Stimulated activated CD4-positive, alpha-beta T cell treated with anti-CD3 and anti-CD28 coated beads, Interleukin-15, amount 100 ng/mL, for 48 hours (primary cell): ENCODE measurements at regions not wholly inside any gene's neighbourhood (a gene's known extent, or its start where the extent isn't known, plus 50 kb on each side); places are given as distances from the start of the nearest gene placed in this dataset.

Source experiments
- DNase-seq, 2 donors: peaks; one replicate each; pipeline ENCODE4 v3.0.0-alpha.2; 2020; ENCODE audit warnings: low read depth in 2 of 2

DNA sequence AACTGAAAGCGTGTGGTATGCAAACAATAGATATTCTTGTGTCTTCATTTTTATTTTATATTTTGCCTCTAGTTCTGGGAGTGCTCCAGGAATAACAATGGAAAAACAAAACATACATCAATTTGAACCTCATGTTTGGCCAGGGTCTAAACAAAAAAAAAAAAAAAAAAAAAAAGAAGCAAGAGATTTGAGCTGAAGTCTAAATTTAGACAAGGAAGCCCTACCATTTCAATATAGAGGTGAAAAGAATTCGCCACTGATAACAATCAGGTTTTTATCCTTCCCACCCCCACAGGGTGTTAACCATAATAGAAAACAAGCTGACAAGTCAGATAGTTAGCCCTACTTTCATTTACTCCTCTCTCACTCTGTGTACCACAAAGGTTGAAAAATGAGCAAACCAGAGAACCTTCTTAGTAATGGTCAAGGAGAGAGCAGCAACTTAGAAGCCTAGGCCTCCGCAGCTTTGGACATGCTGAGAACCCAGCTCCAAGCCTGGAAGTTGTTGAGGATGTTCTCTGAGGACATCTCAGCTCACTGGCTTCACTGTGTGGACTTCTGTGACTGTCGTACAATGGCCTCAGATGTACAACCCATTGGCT is 118.2 kb upstream of the HMHB1 start:
- no peak for DNase-seq

DNA sequence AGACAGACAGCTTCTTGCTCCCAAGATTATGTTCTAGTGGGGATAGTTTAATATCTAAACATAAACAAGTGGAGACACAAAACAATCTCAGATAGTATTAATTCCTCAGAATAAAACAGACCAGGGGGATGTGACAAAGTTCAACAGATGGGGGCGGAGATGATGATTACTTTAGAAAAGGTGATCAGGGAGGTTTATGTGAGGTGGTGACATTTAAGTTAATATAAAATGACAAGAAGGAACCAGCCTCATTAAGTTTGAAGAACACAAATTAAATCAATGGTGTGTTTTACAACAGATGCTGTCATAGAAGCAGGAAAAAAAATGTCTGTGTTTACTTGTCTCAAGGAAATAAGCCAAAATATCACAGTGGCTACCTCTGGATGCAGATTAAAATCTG is 119.6 kb upstream of the HMHB1 start:
- DNase-seq = no peak

DNA sequence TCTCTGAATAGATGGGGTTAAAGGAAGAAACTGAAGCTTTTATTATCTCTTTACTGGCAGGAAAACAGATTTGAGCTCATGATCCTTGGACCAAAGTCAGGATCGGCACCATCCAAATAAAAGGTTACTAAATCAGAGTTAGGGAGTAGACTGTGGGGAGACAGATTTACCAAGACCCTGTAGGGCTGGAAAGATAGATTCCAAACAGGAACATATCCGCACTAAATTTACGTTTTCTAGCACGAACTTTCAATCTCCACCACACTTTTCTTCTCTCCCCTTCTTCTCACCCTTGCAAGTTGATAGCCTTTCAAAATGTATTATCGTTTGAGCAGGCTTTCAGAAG is 120.0 kb upstream of the HMHB1 start:
- DNase-seq = no peak

DNA sequence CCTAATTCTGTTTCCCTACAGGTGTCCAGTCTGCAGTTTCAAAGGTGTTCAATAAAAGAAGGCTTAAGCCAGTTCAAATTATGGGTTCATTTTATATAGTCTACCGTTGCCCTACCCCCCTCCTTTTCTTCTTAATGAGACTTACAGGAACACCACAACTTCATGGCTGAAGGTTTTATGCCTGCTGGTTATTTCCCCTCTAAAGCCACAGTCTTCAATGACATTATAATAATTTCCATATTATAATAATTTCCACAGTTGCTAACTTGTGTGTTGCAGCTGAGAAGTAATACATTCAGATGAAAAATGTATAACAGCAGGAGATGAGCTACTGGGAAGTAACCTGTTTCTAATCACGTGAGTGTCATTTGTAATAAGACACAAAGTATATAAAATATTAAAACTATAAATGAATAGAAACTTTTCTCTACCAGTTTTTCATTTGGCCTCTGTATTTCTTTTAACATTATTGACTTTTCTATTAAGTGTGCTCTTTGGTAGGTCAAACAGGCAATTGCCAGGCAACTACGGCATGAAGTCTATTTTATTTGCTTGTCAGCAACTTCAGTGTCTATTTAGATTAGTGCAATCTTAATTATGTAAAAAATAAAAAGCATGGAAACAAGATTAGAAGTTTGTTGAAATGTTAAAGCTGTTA is 120.5 kb upstream of the HMHB1 start:
- no peak for DNase-seq

DNA sequence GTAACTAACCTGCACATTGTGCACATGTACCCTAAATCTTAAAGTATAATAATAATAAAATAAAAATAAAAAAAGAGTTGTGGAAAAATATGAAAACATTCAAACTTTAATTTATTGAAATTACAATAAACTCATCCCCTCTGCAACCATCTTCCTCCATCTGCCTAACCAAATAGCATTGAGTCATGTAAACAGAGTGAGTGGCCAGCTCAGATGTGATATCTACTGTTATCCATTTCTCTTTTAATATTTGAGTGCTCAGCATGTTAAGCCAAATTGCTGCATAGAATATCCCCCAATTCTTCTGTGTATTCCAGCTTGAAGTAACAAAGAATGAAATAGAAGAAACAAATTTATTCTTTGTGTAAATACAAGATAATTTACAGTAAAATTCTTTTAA is 124.4 kb upstream of the HMHB1 start:
- no peak for DNase-seq

DNA sequence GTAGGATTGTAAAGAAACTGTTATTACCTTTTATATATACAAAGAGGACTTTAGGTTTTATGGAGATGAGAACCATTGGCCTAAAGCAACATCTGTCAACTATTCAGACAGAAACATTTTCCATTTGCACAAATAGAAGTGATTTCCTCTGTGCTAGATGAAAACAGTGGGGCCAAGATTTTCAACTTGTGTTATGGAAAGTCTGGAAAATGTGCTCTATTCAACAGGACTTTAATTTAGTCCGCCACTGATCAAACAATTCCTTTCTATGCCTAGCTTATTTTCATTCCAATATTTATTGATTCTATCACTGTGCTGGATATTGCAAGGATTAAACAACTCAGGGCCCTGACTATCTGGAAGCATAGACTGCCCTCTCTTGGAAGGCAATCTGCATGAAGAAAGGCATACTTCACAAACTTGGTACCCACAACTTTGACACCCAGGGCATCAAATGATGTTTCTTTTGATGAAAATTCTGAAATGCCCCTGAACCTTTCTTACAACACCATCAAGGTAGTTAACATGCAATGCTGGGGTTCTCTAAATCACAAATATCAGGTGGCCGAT is 126.6 kb upstream of the HMHB1 start:
- DNase-seq = no peak

DNA sequence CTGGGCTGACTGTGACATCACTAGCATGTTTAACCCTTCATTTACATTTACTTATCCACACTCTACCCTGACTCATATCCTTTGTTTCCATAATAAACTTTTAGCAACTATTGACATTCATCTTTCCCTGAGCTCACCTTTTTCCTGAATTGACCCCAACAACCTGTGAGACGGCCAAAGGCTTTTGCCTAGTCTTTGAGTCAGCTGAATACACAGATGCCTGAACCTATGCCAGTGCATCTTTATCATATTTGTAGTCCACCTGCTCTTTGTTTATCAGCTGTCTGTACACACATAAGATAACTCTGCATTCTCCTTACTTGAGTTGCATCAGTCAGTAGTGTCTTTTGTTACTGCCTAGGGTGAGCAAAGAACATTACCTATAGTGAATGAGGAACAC is 128.5 kb upstream of the HMHB1 start:
- DNase-seq = no peak

DNA sequence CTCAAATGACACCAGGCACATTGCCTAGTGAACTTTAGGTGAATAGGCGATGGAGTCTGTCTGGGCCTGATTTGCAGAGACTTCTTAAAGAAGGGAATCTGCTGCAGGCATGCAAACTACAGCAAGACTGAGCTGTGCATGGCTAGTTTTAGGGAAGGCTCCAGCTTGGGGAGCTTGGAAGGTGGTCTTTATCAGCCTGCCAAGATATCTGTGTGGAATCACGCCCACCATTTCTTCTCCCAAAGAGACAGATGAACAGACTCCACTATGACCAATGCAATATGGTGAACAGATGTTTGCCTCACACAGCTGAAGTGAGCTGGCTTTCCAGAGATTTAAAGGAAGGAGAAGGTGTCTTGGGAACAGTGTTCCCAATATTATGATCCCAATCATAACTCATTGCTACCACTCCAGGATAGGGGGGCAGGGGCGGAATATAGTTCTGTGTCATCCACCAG is 129.0 kb upstream of the HMHB1 start:
- no peak for DNase-seq

DNA sequence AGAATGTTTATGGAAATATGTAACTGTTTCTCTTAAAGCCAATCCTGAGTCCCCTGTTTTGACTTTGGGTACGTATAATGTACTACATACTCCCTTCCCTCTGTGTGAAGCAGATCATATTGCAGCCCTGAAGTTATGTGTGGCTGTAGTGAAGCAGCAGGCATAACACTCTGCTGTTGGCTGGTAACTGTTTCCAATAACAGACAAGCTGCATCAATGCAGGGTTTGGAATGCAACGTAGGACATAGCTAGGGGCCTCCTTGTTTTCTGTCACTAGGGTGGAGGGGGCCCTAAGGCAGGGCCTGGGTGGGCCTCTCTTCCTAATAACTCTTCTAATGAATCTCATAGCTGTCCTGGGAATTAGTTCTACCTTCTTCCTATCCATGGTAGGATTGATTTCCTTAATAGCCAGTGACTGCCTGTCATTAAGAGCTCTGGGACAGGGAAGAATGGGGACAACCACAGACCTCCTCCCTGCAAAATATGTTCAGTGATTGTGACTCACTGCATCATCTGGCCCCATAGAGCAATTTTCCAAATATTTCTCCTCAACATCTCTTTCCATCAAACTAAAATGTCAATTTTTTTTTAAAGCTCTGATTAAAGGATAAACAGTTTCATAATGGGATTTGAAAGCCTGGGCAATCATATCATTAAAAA is 129.6 kb upstream of the HMHB1 start:
- DNase-seq = no peak

DNA sequence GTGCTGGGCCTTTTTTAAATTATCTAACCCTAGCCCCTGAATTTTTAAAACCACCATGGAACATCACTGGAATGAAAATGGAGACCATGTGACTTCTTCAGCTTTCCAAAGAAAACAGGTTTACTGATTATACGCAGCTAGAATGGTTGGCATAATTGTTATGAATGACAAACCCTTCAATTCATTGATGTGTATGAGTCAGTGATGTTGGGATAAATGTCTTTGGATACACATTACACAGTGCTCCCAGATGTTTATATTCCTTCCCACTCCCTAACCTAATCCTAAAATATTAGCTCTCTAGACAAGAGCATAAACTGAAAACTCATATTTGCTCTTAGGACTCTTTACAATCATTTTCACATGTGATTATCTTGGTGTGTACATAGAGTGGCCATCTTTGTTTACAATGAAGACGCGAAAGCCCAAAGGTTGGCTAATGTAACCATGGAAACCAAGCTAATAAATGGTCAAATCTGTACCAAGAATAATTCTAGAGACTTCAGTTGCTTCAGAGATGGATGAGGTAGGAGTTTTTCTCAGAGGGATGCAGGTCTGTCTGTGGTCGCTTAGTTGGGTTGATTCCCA is 131.2 kb upstream of the HMHB1 start:
- no peak for DNase-seq

DNA sequence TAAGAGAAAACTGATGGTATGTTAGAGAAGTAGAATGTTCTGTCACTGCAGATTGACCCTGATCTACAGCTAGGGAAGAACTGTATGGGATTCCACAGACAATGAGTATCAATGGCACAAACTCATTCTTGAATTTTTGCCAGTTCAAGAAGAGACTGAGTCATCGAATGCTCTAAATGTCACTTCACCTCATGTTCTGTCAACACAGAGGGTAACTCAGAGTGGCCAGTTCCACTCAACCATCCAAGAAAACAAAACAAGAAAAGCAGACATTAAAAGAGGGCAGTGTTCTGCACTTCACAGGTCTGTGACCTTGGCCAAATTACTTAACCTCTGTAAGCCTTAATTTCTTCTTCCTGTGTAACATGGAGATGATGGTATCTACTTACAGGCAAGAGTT is 132.2 kb upstream of the HMHB1 start:
- no peak for DNase-seq

DNA sequence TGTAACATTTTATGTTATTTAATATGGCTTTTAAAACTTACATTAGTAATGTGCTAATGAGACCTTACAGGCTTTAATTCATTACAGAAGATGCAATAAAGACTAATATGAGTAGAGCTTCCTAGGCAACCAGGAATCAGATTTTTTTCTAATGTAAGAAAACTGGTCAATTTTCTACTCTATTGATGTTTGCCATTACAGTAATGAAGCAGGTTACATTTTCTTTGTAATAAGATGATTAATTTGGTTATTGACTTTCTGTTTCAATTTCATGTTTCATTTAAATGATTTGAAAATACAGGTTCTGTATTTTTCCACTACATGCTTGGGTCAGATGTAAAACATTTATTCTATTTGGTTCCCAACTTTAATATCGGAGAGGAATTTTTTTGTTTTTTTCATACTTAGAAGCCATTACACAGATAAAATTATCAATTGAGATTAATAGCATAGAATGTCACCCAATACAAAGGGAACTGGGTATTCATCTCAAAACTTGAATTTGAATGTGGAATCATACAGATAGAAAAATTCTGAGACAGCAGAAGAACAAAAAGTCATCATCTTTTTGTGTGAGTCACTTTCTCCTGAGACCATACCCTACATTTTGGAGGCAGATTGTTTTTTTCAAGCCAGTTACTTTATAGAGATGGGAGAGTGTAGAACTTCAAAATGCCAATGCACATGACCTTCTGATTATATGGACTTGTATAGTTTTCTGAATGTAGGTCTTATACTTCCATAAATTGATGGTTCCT is 133.6 kb upstream of the HMHB1 start:
- DNase-seq = no peak

DNA sequence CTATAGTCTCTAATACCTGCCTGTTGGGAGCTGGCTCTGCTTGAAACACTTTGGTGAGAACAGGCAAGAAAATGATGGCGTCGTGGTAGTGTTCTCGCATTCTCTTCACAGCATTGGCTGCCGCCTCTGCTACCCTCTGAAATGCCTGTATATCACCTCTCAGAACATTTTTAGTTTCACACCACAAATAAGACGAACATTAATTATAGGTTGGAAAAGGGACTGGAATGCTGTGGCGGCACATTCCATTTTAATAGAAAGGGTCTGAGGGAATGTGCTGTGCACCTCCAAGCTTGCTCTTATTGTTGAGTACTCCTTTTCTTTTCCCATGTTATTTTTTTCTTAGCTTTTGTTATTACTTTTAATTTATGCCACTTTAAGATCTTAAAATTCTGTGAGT is 134.6 kb upstream of the HMHB1 start:
- no peak for DNase-seq

DNA sequence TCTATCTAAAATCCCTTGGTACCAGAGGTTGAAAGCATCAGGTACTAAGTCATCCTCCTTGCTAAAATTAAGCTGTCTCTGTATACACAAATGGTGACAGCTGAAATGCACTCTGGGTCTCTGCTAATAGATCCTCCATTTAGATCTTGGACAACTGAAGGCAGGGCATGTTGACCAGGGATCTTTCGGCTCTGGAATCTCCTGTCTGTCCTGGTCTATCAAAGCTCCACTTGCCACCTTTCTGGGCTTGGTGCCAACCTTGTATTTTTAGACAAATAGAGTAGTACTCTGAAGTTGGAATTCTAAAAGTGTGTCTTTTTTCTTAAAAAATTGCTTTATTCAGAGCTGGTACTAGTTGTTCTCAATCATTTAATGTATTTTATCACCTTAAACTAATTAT is 135.2 kb upstream of the HMHB1 start:
- no peak for DNase-seq

DNA sequence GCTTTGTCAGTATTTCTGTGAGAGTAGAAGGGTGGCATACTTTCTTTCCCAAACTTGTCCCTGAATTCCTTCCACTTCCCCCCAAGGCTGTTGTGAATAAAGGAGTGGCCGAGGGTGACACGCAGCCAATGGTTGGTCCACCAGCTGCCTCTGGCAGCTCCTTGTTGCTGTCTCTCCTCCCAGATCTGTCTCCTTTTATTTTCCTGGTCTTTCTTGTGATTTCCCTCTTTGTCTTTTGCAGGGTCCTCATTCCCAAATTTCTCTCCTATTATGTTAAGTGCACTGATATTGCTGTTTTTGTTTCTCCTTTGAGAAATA is 137.5 kb upstream of the HMHB1 start:
- no peak for DNase-seq

DNA sequence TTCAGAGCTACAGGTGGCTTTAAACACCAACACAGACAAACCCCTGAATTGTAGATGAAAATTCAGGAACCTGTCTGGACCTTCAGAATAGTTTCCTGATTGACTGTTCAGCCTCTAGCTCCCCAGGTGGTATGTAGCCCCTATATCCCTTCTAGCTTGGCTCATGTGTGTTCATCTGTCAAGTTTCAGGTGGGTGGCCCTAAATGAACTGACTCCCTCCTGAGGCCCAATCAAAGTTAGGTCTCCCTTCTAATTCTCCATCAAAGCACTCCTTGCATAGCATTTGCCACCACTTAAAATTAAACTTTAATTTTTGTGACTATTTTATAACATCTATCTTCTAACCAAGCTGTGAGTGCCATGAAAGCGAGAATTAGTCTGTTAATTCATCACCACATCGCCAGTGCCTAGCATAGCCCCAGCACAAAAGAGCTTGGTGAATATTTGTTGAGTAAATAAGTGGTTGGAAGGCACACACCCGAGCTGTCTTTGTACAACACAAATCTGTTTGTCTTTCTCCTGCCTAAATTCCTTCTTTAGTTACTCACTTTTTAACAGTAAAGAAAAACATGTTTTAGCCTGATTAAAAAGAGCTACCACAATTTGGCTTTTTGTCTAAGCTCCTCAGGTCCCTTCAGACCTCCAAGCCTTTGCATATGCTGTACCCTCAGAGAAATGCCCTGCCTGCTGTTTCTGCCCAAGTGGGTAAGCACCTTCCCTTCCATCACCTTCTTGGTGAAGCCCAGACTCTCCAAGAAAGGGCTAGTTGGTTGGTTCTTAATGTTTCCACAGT is 138.1 kb upstream of the HMHB1 start:
- DNase-seq = no peak

DNA sequence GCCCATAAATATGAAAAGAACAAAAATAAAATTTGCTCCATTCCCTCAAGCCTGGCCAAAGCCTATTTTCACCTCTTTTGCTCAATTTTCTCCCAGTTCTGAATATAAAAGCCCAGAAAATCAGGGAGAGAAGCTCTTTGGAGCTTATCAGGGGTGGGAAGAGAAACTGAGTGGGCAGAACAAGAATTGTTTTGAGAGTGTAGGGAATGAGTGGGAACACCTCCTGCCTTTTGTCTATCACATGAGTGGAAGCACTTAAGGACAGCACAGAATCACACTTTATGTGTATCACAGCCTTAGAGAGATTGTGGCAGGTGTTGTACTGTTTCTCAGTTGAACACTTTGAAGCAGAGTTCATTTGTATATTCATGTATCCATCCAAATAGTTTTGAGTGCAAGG is 139.2 kb upstream of the HMHB1 start:
- no peak for DNase-seq

DNA sequence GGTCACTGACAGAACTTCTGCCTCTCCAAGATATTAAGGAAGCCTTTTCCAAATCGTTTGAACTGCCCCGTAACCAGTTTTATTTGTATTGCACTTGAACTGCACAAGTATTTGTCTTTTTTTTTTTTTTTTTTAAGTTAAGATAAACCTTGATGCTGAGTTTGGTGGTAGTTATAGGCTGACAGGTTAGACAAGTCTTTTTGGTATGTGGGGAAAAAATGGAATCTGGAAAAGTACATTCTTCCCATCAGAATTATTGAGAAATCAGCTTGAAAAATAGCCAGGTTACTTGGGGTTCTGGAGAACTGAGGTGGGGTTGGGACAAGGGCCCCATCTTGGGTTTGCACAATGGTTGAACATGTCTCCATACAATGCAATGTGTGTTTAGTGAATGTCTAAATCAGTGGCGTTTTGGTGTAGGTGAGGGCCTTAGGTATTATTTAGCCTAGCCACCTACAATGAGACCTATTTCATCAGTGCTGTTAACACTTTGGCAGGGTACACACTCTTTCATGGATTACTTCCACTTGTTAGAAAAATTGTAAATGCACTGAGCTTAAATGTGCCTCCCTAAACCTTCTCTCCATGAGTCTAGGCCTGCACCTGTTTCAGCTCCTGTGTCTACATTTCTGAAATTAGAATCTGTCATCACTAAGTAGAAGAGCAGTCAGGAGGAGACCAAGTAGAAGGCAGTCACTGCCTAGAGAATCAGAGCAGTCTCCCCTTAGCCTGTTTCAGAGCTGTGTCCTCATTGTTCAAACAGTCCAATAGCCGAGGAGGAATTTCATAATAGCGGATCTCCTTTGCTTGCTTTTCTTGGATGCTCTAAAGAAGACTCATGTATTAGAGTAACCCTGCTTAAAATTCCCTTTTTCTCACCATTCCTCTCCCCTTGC is 140.0 kb upstream of the HMHB1 start:
- DNase-seq = no peak

DNA sequence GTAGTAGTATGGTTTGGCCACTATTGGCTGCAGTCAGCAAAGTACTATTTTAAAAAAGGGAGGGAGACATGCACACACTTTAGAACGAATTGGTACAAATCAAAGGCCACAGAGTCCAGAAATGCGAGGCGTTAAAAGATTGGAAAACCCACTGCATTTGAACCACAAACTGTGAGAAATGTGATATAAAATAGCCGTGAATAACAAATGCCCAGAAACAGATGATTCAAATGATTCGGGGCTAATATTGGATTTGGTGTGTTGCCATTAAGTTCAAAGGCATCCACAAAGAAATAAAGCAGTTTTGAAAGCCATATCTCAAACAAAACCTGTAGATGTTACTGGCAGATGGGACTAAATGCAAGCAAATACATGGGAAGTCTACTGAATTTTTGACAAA is 140.9 kb upstream of the HMHB1 start:
- no peak for DNase-seq

DNA sequence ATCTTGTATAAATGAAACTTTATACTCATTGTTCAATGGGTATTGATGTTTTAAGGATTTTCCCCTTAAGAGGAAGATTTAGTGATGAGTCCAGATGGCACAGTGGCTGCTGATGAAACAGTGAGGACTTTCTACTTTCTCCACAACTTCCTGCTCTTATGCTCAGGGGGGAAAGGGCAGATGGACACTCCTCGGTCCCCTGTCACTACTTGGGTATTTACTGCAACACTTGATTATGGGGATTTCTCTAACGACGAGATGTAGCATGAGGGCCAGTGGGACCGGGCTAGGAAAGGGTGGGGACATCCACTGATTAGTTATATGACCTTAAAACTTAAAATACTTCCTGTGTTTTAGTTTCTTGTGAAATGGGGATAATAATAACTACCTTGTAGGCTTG is 146.1 kb upstream of the HMHB1 start:
- no peak for DNase-seq
